Subcutaneous abdominal adipose tissue (tissue), 5 donors: ENCODE measurements at regions not wholly inside any gene's neighbourhood (a gene's known extent, or its start where the extent isn't known, plus 50 kb on each side); places are given as distances from the start of the nearest gene placed in this dataset.
"Not testable (repeated sequence)": the region's sequence is repeated elsewhere in the genome, so short reads cannot be mapped to it uniquely, and the experiment has no call there.

Experiments used
- H3K27ac ChIP-seq: one replicate; pipeline ENCODE4 v1.7.0; 2013; ENCODE audit warnings: low read depth, mild to moderate bottlenecking, inconsistent platforms, low read length, moderate library complexity
- H3K27me3 ChIP-seq, 5 donors: one replicate each; pipeline ENCODE4 v1.7.0; 2013; ENCODE audit warnings: low read length in 5 of 5, inconsistent platforms in 1 of 5; ENCODE audit not compliant: control insufficient read depth in 5 of 5, insufficient read depth in 4 of 5
- H3K36me3 ChIP-seq, 5 donors: one replicate each; pipeline ENCODE4 v1.7.0; 2013; ENCODE audit warnings: low read length in 5 of 5; ENCODE audit not compliant: control insufficient read depth in 5 of 5, insufficient read depth in 5 of 5
- H3K4me1 ChIP-seq, 5 donors: one replicate each; pipeline ENCODE4 v1.7.0; 2013; ENCODE audit warnings: low read length in 5 of 5, mild to moderate bottlenecking in 3 of 5, moderate library complexity in 1 of 5; ENCODE audit not compliant: control insufficient read depth in 5 of 5, insufficient read depth in 5 of 5
- H3K4me3 ChIP-seq, 5 donors: one replicate each; pipeline ENCODE4 v1.7.0; 2013; ENCODE audit warnings: low read length in 5 of 5, low read depth in 1 of 5
- H3K9ac ChIP-seq, 5 donors: one replicate each; pipeline ENCODE4 v1.7.0; 2013; ENCODE audit warnings: low read length in 5 of 5, mild to moderate bottlenecking in 4 of 5, moderate library complexity in 3 of 5
- H3K9me3 ChIP-seq, 5 donors: one replicate each; pipeline ENCODE4 v1.7.0; 2013; ENCODE audit warnings: low read length in 5 of 5; ENCODE audit not compliant: control insufficient read depth in 5 of 5
- donor health status: healthy.
- donor health status: healthy.
- donor health status: healthy.
- donor health status: healthy.
- donor health status: healthy.

- Histone ChIP-seq H3K4me1 (peaks cover 0 to 6% (median 0%) of the 10 kb centered on the region in 5 donors), H3K27me3 (no peaks in the 10 kb centered on the region), H3K4me3 (no peak overlapping the region), H3K9me3 (peaks cover 0 to 5% (median 4%) of the 10 kb centered on the region in 5 donors), H3K36me3 (no peaks in the 10 kb centered on the region), H3K9ac (no peak overlapping the region), H3K27ac (no peak overlapping the region)
Measured at GRCh38 chr12:58009405-58010195, 68.2 kb downstream of the ATP23 start.

GRCh38 chr12:58011676-58012075, 70.3 kb downstream of the ATP23 start:
- H3K9me3 ChIP-seq, result peaks cover 0 to 5% (median 4%) of the 10 kb centered on the region in 5 donors
- no peaks in the 10 kb centered on the region for H3K36me3 ChIP-seq
- no peaks in the 10 kb centered on the region for H3K27me3 ChIP-seq
- H3K4me3 ChIP-seq, result no peak overlapping the region
- peaks cover 0 to 6% (median 0%) of the 10 kb centered on the region in 5 donors for H3K4me1 ChIP-seq
- no peak overlapping the region for H3K27ac ChIP-seq
- H3K9ac ChIP-seq, result no peak overlapping the region

DNA sequence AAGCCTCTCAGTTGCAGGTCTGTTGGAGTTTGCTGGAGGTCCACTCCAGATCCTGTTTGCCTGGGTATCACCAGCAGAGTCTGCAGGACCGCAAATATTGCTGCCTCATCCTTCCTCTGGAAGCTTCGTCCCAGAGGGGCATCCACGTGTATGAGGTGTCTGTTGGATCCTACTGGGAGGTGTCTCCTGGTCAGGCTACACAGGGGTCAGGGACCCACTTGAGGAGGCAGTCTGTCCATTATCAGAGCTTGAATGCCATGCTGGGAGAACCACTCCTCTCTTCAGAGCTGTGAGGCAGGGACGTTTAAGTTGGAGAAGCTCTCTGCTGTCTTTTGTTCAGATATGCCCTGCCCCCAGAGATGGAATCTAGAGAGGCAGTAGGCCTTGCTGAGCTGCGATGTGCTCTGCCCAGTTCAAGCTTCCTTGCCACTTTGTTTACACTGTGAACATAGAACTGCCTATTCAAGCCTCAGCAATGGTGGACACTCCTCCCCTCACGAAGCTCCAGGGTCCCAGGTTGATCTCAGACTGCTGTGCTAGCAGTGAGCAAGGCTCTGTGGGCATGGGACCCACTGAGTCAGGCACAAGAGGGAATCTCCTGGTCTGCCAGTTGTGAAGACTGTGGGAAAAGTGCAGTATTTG, 81.1 kb downstream of the ATP23 start:
- H3K27me3 ChIP-seq, H3K36me3 ChIP-seq, H3K4me3 ChIP-seq, H3K27ac ChIP-seq, H3K9ac ChIP-seq, H3K9me3 ChIP-seq: not testable (repeated sequence)
- H3K4me1 ChIP-seq, result peaks cover 0 to 13% (median 10%) of the 10 kb centered on the region in 5 donors

DNA sequence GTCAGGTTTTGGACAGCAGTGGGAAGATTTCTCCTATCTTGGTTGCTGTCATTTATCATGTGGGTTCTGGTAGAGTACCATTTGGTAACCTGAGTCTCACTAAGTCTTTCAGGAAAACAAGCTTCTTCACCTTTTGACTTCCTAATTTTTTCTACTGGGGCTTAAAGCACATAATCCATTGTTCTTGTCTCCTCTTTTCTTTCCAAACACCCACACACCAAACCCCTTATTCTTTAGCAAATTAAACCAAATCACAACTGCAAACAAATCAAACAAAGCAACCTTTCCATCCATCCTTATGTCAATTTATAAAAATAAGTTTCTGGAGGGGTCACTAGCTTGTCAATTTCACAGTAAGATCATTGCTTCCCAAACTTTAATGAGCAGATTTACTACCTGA, 84.1 kb downstream of the ATP23 start:
- Histone ChIP-seq H3K4me1 (peaks cover 0 to 14% (median 12%) of the 10 kb centered on the region in 5 donors), H3K9me3 (peaks cover 0 to 6% (median 2%) of the 10 kb centered on the region in 5 donors), H3K27me3 (no peaks in the 10 kb centered on the region), H3K36me3 (no peaks in the 10 kb centered on the region), H3K9ac (no peak overlapping the region), H3K4me3 (no peak overlapping the region), H3K27ac (no peak overlapping the region)

GRCh38 chr12:58026426-58026825, 85.1 kb downstream of the ATP23 start:
- no peak overlapping the region for H3K4me3 ChIP-seq
- peaks cover 0 to 8% (median 5%) of the 10 kb centered on the region in 5 donors for H3K9me3 ChIP-seq
- H3K27me3 ChIP-seq, result no peaks in the 10 kb centered on the region
- H3K27ac ChIP-seq, result no peak overlapping the region
- H3K36me3 ChIP-seq, result no peaks in the 10 kb centered on the region
- peaks cover 0 to 14% (median 12%) of the 10 kb centered on the region in 5 donors for H3K4me1 ChIP-seq
- H3K9ac ChIP-seq, result no peak overlapping the region

- Histone ChIP-seq H3K4me1 (peaks cover 0 to 14% (median 12%) of the 10 kb centered on the region in 5 donors), H3K27ac (peak overlapping the region; percentile 5), H3K4me3 (no peak overlapping the region), H3K27me3 (no peaks in the 10 kb centered on the region), H3K36me3 (no peaks in the 10 kb centered on the region), H3K9me3 (peaks cover 0 to 8% (median 5%) of the 10 kb centered on the region in 5 donors), H3K9ac (no peak overlapping the region)
Measured at GRCh38 chr12:58026897-58027891, 85.8 kb downstream of the ATP23 start.

DNA sequence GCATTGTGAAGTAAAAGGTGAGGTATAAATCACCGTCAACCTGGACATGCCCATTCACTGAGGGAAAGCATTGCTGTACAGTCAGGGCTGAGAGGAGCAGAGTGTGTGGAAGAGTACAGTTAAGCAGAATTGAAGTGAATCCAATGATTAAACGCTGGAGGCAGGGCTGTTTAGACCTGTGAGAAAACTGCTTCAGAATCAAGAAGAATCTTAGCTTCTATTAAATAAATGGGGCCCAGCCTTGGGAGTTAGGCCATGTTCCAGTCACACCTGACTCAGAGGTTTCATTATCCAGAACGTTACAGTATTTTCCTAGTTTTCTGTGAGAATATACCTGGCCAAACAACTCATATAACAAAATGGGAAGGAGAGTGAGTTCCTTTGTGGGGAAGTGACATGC, 86.9 kb downstream of the ATP23 start:
- Histone ChIP-seq H3K4me1 (peaks cover 0 to 14% (median 12%) of the 10 kb centered on the region in 5 donors), H3K4me3 (no peak overlapping the region), H3K9me3 (peaks cover 0 to 8% (median 5%) of the 10 kb centered on the region in 5 donors), H3K9ac (no peak overlapping the region), H3K36me3 (no peaks in the 10 kb centered on the region), H3K27ac (no peak overlapping the region), H3K27me3 (no peaks in the 10 kb centered on the region)

DNA sequence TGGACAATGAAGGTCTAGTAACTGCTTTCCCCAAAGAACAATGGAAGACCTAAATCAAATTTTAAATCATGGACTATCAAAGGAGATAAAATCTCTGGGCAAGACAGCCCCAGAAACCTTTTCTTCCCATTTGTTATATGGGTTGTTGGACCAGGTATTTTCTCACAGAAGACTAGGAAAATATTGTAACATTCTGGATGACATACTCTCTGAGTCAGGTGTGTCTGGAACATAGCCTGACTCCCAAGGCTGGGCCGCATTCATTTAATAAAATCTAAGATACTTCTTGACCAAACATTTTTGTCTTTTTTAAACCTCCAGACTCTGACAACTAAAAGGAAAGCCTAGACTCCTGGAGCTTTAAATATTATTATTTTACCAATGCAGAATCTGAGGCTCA, 87.9 kb downstream of the ATP23 start:
- Histone ChIP-seq H3K27me3 (no peaks in the 10 kb centered on the region), H3K27ac (no peak overlapping the region), H3K9ac (no peak overlapping the region), H3K9me3 (peaks cover 0 to 13% (median 6%) of the 10 kb centered on the region in 5 donors), H3K4me1 (peaks cover 0 to 21% (median 19%) of the 10 kb centered on the region in 5 donors), H3K4me3 (no peak overlapping the region), H3K36me3 (no peaks in the 10 kb centered on the region)

DNA sequence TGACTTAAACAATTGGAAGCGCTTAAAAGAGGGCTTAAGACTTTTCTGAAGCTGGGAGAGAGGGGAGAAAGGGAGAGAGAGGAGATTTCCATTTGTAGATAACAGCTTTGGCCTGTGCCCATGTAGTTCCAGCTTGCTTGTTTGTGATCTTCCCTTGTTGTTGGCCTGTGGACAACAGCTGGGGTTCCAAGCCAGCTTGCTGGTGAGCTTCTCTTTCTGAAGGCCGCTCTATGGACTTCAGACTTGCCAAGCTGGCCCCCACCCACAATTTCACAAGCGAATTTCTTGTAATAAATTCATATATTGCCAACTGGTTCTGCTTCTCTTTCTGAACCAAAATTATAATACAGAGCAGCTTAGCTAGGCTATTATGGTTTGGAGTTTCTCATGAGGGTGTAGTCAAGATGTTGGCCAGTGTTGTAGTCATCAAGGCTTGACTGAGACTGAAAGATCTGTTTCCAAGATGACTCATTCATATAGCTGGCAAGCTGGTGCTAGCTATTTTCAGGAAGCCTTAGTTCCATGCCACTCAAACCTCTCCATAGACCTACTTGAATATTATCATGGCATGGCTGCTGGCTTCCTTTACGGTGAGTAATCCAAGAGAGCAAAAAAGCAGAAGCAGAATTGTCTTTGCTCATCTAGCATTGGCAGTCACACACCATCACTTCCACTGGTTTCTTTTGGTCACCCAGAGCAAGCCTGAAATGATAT, 89.4 kb downstream of the ATP23 start:
- no peak overlapping the region for H3K4me3 ChIP-seq
- peaks cover 0 to 31% (median 26%) of the 10 kb centered on the region in 5 donors for H3K4me1 ChIP-seq

More for the DNA sequence above, 89.4 kb downstream of the ATP23 start:
- no peak overlapping the region for H3K27ac ChIP-seq
- H3K36me3 ChIP-seq, result no peaks in the 10 kb centered on the region
- no peak overlapping the region for H3K9ac ChIP-seq
- H3K27me3 ChIP-seq, result no peaks in the 10 kb centered on the region
- H3K9me3 ChIP-seq, result peaks cover under 1 to 16% (median 10%) of the 10 kb centered on the region in 5 donors
